Prostate gland (tissue), 2 donors: ENCODE measurements at regions not wholly inside any gene's neighbourhood (a gene's known extent, or its start where the extent isn't known, plus 50 kb on each side); places are given as distances from the start of the nearest gene placed in this dataset.

ENCODE experiments used
- POLR2A ChIP-seq: fragments of 450-650 bp; IDR thresholded peaks from one replicate; pipeline ENCODE4 v1.6.1; 2016; ENCODE audit warnings: antibody characterized with exemption, mild to moderate bottlenecking
- TF ChIP-seq, protein P1 (sequence below), 4 experiments: fragments of 200-600 bp in 2 of 4; fragments of 450-650 bp in 2 of 4; sonication (generic) in 2 of 4; IDR thresholded peaks; 1 replicate in 3 of 4; 2 replicates in 1 of 4; pipeline ENCODE4 v1.5.1; 2016 to 2019; ENCODE audit warnings: antibody characterized with exemption in 4 of 4, mild to moderate bottlenecking in 2 of 4, moderate library complexity in 2 of 4

DNA sequence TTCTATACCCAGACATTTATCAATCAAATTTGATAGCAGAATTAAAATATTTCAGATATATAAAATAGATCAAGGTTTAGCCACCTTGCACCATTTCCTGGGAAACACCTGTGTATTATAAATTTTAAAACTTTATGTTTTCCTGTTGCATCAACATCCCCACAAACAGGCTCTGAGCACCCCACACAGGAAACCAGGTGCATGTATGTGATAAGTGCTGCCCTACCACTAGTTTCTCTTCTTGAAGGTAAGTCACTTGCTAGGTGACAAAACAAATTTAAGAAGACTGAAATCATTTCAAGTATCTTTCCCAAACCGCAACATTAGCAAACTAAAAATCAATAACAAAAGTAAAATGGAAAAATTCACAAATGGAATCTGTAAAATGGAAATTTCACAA lies 496.1 kb upstream of the CCDC54 start:
- no peak for TF ChIP-seq POLR2A
- TF ChIP-seq, protein P1, sequence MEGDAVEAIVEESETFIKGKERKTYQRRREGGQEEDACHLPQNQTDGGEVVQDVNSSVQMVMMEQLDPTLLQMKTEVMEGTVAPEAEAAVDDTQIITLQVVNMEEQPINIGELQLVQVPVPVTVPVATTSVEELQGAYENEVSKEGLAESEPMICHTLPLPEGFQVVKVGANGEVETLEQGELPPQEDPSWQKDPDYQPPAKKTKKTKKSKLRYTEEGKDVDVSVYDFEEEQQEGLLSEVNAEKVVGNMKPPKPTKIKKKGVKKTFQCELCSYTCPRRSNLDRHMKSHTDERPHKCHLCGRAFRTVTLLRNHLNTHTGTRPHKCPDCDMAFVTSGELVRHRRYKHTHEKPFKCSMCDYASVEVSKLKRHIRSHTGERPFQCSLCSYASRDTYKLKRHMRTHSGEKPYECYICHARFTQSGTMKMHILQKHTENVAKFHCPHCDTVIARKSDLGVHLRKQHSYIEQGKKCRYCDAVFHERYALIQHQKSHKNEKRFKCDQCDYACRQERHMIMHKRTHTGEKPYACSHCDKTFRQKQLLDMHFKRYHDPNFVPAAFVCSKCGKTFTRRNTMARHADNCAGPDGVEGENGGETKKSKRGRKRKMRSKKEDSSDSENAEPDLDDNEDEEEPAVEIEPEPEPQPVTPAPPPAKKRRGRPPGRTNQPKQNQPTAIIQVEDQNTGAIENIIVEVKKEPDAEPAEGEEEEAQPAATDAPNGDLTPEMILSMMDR (IDR thresholded peaks at IDR 0.05): no peak
